Astrocyte (in vitro differentiated cells and primary cell): ENCODE measurements at regions not wholly inside any gene's neighbourhood (a gene's known extent, or its start where the extent isn't known, plus 50 kb on each side); places are given as distances from the start of the nearest gene placed in this dataset.

Source experiments
- DNase-seq: peaks from one replicate; pipeline ENCODE4 v3.0.0-alpha.2; 2010; ENCODE audit warnings: low read depth
- FAIRE-seq: peaks from 2 replicates; lab custom pipeline; 2011; peaks lifted over from hg19 to GRCh38; lab: Jason Lieb, UNC
- H2AFZ ChIP-seq: 2 replicates; pipeline ENCODE4 v1.6.0; 2012; ENCODE audit warnings: low read depth, low read length, inconsistent platforms
- H3K27ac ChIP-seq: 2 replicates; pipeline ENCODE4 v1.5.1; 2011; ENCODE audit warnings: low read depth, low read length, inconsistent platforms
- H3K27me3 ChIP-seq: 2 replicates; pipeline ENCODE4 v1.6.0; 2011; ENCODE audit warnings: low read length, inconsistent platforms; ENCODE audit not compliant: insufficient read depth
- H3K36me3 ChIP-seq: 2 replicates; pipeline ENCODE4 v1.5.1; 2011; ENCODE audit warnings: low read length, inconsistent platforms; ENCODE audit not compliant: insufficient read depth
- H3K4me1 ChIP-seq: 2 replicates; pipeline ENCODE4 v1.5.1; 2011; ENCODE audit warnings: low read length, inconsistent platforms; ENCODE audit not compliant: insufficient read depth
- H3K4me2 ChIP-seq: 2 replicates; pipeline ENCODE4 v1.6.0; 2012; ENCODE audit warnings: low read length, inconsistent platforms
- H3K4me3 ChIP-seq: 2 replicates; pipeline ENCODE4 v1.5.1; 2011; ENCODE audit warnings: low read depth, mild to moderate bottlenecking, low read length, inconsistent platforms; ENCODE audit not compliant: insufficient read depth
- H3K79me2 ChIP-seq: 2 replicates; pipeline ENCODE4 v1.6.0; 2012; ENCODE audit warnings: mild to moderate bottlenecking, low read length, inconsistent platforms; ENCODE audit not compliant: insufficient read depth
- H3K9ac ChIP-seq: 2 replicates; pipeline ENCODE4 v1.6.0; 2012; ENCODE audit warnings: mild to moderate bottlenecking, low read length, inconsistent platforms
- H3K9me3 ChIP-seq: 2 replicates; pipeline ENCODE4 v1.5.1; 2012; ENCODE audit warnings: low read depth, mild to moderate bottlenecking, low read length, inconsistent platforms; ENCODE audit not compliant: insufficient read depth
- H4K20me1 ChIP-seq: 2 replicates; pipeline ENCODE4 v1.6.0; 2012; ENCODE audit warnings: low read length, inconsistent platforms; ENCODE audit not compliant: insufficient read depth
- H3K27ac Mint-ChIP-seq: one replicate; pipeline ENCODE4 v1.8.0; 2021; ENCODE audit warnings: mild to moderate bottlenecking, mixed read lengths; ENCODE audit not compliant: unreplicated experiment
- H3K27me3 Mint-ChIP-seq: one replicate; pipeline ENCODE4 v1.8.0; 2021; ENCODE audit warnings: low read depth, mixed read lengths; ENCODE audit not compliant: unreplicated experiment
- H3K36me3 Mint-ChIP-seq: one replicate; pipeline ENCODE4 v1.8.0; 2021; ENCODE audit warnings: low read depth, mixed read lengths; ENCODE audit not compliant: unreplicated experiment
- H3K4me1 Mint-ChIP-seq: one replicate; pipeline ENCODE4 v1.8.0; 2021; ENCODE audit warnings: low read depth, mixed read lengths; ENCODE audit not compliant: unreplicated experiment
- H3K4me3 Mint-ChIP-seq: one replicate; pipeline ENCODE4 v1.8.0; 2021; ENCODE audit warnings: mild to moderate bottlenecking, moderate library complexity, mixed read lengths; ENCODE audit not compliant: unreplicated experiment
- H3K9me3 Mint-ChIP-seq: one replicate; pipeline ENCODE4 v1.8.0; 2021; ENCODE audit warnings: mild to moderate bottlenecking, mixed read lengths; ENCODE audit not compliant: unreplicated experiment
- EZH2 ChIP-seq: IDR thresholded peaks from 2 replicates; pipeline ENCODE4 v1.6.1; 2012; ENCODE audit warnings: mild to moderate bottlenecking, low read length, inconsistent platforms; ENCODE audit not compliant: insufficient read depth
- TF ChIP-seq, protein P1 (sequence below): IDR thresholded peaks from 2 replicates; pipeline ENCODE4 v1.5.1; 2011; ENCODE audit warnings: low read depth, mild to moderate bottlenecking, inconsistent platforms, low read length, moderate library complexity; ENCODE audit not compliant: insufficient read depth

GRCh38 chr1:229769006-229769405 is 143.0 kb downstream of the URB2 start:
- Histone ChIP-seq H4K20me1 (no peaks in the 10 kb centered on the region), H3K9ac (no peak overlapping the region), H3K4me1 (no peaks in the 10 kb centered on the region), H2AFZ (no peak overlapping the region), H3K4me2 (no peak overlapping the region), H3K79me2 (no peaks in the 10 kb centered on the region), H3K9me3 (no peaks in the 10 kb centered on the region), H3K36me3 (no peaks in the 10 kb centered on the region), H3K4me3 (no peak overlapping the region), H3K27me3 (peaks cover 10% of the 10 kb centered on the region), H3K27ac (no peak overlapping the region)
- DNase-seq (no peak), FAIRE-seq (no peak)
- H3K9me3 Mint-ChIP-seq = no peaks in the 10 kb centered on the region
- H3K27me3 Mint-ChIP-seq = peaks cover 19% of the 10 kb centered on the region
- no peaks in the 10 kb centered on the region for H3K4me1 Mint-ChIP-seq
- no peak overlapping the region for H3K27ac Mint-ChIP-seq
- TF ChIP-seq, protein P1, sequence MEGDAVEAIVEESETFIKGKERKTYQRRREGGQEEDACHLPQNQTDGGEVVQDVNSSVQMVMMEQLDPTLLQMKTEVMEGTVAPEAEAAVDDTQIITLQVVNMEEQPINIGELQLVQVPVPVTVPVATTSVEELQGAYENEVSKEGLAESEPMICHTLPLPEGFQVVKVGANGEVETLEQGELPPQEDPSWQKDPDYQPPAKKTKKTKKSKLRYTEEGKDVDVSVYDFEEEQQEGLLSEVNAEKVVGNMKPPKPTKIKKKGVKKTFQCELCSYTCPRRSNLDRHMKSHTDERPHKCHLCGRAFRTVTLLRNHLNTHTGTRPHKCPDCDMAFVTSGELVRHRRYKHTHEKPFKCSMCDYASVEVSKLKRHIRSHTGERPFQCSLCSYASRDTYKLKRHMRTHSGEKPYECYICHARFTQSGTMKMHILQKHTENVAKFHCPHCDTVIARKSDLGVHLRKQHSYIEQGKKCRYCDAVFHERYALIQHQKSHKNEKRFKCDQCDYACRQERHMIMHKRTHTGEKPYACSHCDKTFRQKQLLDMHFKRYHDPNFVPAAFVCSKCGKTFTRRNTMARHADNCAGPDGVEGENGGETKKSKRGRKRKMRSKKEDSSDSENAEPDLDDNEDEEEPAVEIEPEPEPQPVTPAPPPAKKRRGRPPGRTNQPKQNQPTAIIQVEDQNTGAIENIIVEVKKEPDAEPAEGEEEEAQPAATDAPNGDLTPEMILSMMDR = no peak
- TF ChIP-seq EZH2 = no peak
- H3K4me3 Mint-ChIP-seq = no peak overlapping the region
- no peaks in the 10 kb centered on the region for H3K36me3 Mint-ChIP-seq

- H3K36me3 ChIP-seq = no peaks in the 10 kb centered on the region
- TF ChIP-seq, protein P1 = no peak
- TF ChIP-seq EZH2 = no peak
- no peaks in the 10 kb centered on the region for H3K4me1 Mint-ChIP-seq
- H3K4me2 ChIP-seq = no peak overlapping the region
- no peak overlapping the region for H3K27ac Mint-ChIP-seq
- no peak overlapping the region for H3K27ac ChIP-seq
- H3K9me3 Mint-ChIP-seq = no peaks in the 10 kb centered on the region
- no peak overlapping the region for H2AFZ ChIP-seq
- no peak for DNase-seq
- H3K9ac ChIP-seq = no peak overlapping the region
- no peaks in the 10 kb centered on the region for H3K36me3 Mint-ChIP-seq
- peaks cover 10% of the 10 kb centered on the region for H3K27me3 ChIP-seq
- no peak overlapping the region for H3K4me3 Mint-ChIP-seq
- no peaks in the 10 kb centered on the region for H3K79me2 ChIP-seq
- H3K27me3 Mint-ChIP-seq = peaks cover 19% of the 10 kb centered on the region
- no peaks in the 10 kb centered on the region for H3K4me1 ChIP-seq
- H3K4me3 ChIP-seq = no peak overlapping the region
- no peaks in the 10 kb centered on the region for H3K9me3 ChIP-seq
- H4K20me1 ChIP-seq = no peaks in the 10 kb centered on the region
- FAIRE-seq = no peak
These were observed 143.8 kb downstream of the URB2 start for GRCh38 chr1:229769809-229770208.

DNA sequence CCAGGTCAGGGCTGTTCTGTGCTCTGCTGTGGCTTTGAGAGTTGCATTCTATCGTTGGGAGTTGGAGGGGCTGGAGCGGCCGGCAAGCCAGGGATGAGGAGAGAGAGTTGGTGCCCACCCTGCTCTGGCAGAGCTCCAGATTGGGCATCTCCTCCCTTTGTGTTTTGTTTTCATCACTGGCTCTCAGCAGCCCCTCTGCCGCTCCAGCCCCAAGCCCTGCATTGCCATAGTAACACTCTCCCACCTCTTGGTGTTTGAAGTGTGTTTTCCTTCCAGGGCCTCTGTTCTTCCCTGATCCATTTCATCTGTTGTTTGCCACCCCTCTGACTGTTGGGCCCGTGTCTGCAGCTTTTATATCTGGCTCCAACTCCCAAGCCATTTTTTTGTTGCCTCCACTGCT is 152.7 kb downstream of the URB2 start:
- DNase-seq (no peak), FAIRE-seq (no peak)
- H3K79me2 ChIP-seq = no peaks in the 10 kb centered on the region
- H4K20me1 ChIP-seq = no peaks in the 10 kb centered on the region
- no peaks in the 10 kb centered on the region for H3K9me3 ChIP-seq
- no peaks in the 10 kb centered on the region for H3K36me3 ChIP-seq
- H3K9ac ChIP-seq = no peak overlapping the region
- H2AFZ ChIP-seq = no peak overlapping the region
- H3K27ac ChIP-seq = no peak overlapping the region
- H3K27me3 ChIP-seq = peaks cover 3% of the 10 kb centered on the region
- TF ChIP-seq EZH2 = no peak
- TF ChIP-seq, protein P1 = no peak
- H3K4me3 ChIP-seq = no peak overlapping the region
- peaks cover 6% of the 10 kb centered on the region for H3K36me3 Mint-ChIP-seq
- H3K4me1 ChIP-seq = no peaks in the 10 kb centered on the region
- no peaks in the 10 kb centered on the region for H3K4me1 Mint-ChIP-seq
- no peak overlapping the region for H3K27ac Mint-ChIP-seq
- peaks cover 48% of the 10 kb centered on the region for H3K27me3 Mint-ChIP-seq
- H3K4me2 ChIP-seq = no peak overlapping the region
- H3K4me3 Mint-ChIP-seq = no peak overlapping the region
- H3K9me3 Mint-ChIP-seq = peaks cover 13% of the 10 kb centered on the region
